GM12874 (cell line): ENCODE measurements at regions not wholly inside any gene's neighbourhood (a gene's known extent, or its start where the extent isn't known, plus 50 kb on each side); places are given as distances from the start of the nearest gene placed in this dataset.

Experiments used
- TF ChIP-seq, protein P1 (sequence below): IDR thresholded peaks from 2 replicates; pipeline ENCODE4 v1.5.1; 2011; ENCODE audit warnings: low read depth, mild to moderate bottlenecking, control low read depth, low read length, moderate library complexity; ENCODE audit not compliant: insufficient read depth

DNA sequence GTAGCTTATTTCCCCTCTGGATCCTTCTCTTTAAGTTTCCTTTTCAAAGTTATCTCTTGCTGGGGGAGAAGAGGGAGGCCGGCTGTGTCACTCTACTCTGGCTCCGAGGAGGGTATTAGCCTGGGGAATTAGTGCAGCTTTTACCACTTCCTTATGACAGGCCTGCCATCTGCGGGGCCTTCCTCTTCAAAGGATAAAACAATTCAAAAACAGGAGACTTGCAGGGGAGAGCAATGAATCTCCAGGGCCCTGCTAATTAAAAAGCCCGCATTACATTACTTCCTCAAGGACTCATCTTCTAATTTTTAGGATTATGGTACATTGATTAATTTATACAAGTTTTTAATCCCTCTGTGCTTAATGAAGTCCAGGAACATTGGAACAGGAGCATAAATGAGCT, 190.9 kb upstream of the CDH5 start:
- TF ChIP-seq, protein P1, sequence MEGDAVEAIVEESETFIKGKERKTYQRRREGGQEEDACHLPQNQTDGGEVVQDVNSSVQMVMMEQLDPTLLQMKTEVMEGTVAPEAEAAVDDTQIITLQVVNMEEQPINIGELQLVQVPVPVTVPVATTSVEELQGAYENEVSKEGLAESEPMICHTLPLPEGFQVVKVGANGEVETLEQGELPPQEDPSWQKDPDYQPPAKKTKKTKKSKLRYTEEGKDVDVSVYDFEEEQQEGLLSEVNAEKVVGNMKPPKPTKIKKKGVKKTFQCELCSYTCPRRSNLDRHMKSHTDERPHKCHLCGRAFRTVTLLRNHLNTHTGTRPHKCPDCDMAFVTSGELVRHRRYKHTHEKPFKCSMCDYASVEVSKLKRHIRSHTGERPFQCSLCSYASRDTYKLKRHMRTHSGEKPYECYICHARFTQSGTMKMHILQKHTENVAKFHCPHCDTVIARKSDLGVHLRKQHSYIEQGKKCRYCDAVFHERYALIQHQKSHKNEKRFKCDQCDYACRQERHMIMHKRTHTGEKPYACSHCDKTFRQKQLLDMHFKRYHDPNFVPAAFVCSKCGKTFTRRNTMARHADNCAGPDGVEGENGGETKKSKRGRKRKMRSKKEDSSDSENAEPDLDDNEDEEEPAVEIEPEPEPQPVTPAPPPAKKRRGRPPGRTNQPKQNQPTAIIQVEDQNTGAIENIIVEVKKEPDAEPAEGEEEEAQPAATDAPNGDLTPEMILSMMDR, result no peak

DNA sequence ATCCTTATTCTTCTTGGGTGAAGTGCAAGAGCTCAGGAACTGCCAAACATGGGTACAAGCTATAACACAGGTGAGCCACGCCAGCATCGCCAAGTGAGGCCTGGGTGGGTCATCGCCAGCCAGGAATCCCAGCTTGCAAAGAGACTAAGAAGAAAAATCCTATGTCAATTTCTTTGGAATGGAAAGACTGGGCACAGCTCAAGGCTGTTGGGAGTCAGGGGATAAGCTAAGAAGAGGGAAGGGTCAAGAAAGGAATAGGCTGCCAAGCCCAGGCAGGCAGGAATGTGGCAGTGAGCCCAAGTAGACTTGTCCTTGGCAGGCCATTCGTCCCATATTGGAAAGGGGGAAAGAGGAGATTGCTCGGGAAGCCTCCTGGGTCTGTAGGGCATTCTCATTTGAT, 191.4 kb upstream of the CDH5 start:
- TF ChIP-seq, protein P1, result no peak

DNA sequence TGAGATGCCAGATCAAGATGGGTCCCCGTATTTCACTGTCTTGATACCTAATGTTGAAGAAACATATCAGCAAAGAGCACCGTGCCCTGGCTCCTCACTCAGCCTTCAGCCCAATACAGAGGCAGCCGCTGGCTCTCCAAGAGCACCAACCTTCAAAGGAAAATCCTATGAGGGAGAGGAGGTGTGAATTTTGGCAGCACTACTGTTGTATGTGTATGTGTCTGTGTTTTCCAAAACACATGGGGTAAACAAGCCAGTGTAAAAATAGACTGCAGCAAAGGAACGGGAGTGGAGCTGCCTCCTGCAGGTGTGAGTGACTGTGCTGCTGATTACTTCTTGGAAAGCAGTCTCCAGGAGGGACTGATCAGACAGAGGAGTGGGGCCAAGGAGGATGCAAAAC, 194.0 kb upstream of the CDH5 start:
- TF ChIP-seq, protein P1, result no peak

DNA sequence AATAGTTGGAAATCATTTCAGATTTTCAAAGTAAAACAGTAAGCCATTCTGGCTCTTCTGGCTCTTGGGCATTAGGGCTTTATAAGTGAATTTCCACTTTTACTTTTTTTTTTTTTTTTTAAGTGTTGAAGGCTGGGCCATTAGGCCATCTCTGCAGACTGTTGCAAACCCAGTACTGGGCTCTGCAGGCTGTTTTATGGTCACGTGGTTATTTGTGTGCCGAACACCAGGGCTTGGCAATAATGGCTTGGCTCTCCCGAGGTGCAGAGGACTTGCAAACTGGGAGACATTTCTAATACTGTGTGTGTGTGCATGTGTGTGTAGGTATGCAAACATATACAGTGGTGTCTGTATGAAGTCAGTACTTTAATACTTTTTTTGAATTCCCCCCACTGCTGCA, 194.9 kb upstream of the CDH5 start:
- TF ChIP-seq, protein P1, result no peak

DNA sequence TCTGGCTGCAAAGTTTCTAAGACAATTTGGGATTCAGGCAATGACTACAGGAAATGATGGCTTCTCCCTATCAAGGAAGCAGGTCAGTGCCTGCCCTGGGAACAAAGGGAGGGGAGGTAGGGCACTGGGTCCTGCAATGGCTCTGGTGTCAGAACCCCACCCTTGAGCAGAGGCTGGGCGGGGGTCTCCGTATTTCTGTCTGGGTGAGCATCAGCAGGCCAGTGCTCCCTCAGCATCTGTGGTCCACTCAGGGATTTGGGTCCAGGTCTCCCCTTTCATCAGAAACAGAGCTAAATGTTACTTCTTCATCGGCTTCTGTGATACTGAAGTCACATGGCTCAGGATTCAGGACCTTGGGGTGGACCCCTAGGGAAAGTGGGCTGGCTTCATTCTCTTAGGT, 195.5 kb upstream of the CDH5 start:
- TF ChIP-seq, protein P1, result no peak

DNA sequence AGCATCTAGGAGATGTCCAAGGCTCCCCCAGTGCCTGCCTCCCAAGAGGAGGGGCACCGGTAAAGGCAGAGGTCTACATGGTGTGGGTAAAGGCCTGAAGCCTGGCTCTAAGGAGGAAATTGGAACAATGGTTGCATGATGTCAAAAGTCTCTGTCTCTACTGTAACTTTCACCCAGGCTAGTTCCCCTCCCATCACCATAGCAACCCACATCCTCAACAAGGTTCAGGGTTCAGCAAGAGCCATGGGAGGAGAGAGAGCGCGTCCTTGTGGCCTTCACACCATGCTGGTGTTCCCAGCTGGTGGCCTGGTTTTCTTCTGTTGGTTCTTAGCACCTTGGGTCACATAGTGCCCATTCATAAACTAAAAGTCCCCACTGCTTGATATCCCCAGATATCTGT, 196.7 kb upstream of the CDH5 start:
- TF ChIP-seq, protein P1, result no peak

DNA sequence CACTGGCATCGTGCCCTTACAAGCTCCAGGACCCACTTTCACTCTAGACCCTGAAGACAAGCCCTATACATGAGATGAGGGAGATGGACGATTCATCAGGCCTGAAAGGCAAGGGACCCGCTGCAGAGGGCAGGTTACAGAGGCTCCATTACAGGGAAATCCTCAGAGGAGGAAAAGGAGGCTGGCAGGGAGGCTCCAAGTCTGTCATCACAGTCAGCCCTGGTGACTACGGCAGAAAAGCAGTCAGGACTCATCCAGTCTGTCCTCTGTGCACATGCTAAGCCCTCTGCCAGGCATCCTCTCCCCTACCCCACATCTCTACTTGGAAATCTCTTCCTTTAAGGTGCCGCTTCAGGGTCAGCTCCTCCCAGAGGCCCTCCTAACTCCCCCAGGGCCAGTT, 197.7 kb upstream of the CDH5 start:
- TF ChIP-seq, protein P1, result no peak

DNA sequence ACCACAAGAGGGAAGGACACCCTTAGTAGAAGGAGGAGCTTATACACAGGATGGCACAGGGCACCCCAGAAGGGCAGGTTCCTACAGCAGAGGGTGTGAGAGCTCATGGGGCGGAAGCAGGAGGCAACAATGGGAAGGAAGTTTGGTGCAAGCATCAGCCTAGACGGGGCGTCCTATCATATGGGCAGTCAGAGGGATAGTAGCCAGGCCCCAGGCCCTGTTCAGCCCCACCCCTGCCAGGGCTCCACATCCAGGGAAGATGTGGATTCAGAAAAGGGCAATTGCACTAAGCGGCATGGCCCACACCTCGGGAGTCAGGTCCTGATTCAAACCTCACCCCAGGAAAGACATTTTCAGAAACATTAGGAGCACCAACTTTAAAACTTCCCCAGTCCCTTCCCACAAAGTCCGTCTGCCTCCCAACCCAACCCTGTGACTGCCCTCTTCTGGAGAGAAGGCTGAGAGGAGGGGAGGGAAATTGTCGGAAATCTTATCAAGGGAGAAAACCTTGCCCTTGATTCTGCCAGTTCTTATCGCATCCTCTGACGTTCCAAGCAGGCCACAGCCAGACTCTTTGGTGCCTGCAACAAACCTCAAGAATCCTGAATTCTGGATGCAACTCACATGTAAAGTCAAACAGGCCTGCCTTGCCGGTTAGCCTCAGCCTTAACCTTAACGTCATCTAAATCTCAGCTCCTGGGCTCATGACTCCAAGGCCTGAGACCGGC, 198.8 kb upstream of the CDH5 start:
- TF ChIP-seq, protein P1, result no peak
